HG03432 (cell line): ENCODE measurements at regions not wholly inside any gene's neighbourhood (a gene's known extent, or its start where the extent isn't known, plus 50 kb on each side); places are given as distances from the start of the nearest gene placed in this dataset.

Experiments
- ATAC-seq: cut with Tn5 transposase; IDR thresholded peaks from one replicate; pipeline ENCODE4 v1.9.1; 2021; ENCODE audit warnings: mild to moderate bottlenecking, moderate library complexity; ENCODE audit not compliant: unreplicated experiment

GRCh38 chr19:29292153-29292552 is 79.2 kb upstream of the UQCRFS1 start:
- ATAC-seq, result no peak

GRCh38 chr19:29292562-29292961 is 79.6 kb upstream of the UQCRFS1 start:
- no peak for ATAC-seq

- no peak for ATAC-seq
Measured at GRCh38 chr19:29293292-29293691, 80.3 kb upstream of the UQCRFS1 start.

GRCh38 chr19:29293736-29294342 is 80.9 kb upstream of the UQCRFS1 start:
- no peak for ATAC-seq

DNA sequence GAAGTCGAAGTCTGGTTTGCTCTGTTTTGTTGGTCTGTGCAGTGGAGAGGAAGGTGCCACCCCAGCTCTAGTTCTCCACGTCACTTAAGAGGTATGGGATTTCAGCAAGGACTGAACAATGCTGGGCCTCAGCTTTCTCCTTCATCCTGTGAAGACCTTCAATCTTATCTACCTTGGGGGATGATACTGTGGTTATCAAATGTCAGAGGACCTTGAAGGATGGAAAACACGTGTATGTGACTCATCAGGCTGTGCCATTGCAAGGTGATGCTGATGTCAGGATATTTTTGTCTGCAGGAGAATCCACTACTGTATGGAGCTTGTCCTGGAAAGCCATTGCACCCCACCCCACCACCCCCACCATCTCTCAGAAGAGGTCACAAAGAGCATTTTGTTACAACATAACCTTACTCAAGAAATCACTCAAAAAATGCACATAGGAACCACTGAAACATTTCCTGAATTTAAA is 81.4 kb upstream of the UQCRFS1 start:
- no peak for ATAC-seq

DNA sequence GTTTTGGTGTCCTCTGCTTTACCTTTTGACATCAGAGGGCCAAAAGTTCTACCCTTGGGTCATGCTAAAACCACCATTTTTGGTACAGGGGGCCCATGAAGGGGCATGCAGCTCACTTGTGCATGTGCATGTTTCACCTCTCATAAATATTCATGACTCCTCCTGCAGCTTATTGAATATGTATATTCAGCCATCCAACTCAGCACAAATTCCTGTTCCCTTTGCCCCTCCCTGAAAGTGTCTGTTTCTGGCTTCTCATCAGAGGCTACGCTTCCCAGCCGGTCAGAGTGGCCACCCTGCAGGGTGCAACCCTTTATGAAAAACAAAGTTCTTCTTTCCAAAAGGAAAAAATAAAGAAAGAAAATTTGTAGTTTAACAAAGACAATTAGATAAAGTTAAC is 82.3 kb upstream of the UQCRFS1 start:
- ATAC-seq, result no peak

DNA sequence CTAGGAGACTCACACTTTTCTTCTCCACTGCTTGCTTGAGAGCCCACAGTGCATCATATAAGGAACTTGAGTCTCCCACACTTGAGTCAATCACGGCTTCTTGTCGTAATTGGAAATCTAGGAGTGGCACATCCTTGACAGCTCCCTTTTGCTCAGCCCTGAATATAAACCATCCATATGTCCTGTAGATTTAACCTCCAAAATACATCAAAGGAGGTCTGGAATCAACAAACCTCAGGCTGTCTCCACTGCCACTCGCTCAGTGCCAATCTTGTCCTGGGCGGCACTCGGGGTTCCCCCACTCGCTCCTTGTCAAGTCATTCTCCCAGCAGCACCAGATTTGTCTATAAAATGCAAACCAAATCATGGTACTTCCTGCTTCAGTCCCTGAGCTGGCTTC is 84.4 kb upstream of the UQCRFS1 start:
- no peak for ATAC-seq

- ATAC-seq, result no peak
Measured at GRCh38 chr19:29299416-29300380, 86.7 kb upstream of the UQCRFS1 start.

DNA sequence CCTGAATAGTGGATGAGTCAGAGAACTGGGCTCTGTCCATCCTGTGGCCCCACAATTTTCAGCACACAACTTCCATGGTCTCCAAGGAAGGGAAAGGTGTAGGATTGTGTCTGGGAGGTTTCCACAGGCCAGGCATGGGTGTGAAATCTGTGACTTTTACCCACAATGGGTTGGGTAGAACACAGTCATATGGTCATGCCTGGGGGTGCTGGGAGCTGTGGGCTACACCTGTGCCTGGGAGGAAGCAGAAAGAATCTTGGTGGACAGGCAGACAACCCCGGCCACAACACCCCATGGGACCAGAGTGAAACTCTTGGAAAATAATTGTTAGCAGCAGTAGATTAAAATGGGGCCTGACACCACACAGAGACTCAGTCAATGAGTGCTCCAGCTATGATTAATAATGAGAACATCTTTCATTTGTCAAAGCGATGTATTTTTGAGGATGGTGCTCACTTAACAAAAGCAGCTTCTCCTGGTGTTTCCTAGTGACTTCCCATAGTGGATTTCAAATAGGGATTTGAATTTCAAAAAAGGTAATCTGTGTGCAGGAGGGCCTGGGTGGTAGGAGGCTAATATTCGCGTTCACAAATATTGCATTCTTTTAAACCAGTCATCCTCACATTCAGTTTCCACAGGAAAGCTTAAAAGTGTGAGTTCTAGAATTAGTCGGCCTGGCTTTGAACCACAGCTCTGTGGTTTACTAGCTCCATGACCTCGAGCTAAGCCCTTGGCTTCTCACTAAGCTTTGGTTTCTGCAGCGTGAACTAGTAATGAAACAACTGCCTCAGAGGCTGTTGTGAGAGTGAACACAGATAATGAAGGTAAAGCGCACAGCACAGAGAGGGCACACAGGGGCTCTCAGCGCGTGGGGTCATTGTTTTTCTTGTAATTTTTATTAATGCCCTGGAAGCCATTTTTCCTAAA is 89.3 kb upstream of the UQCRFS1 start:
- ATAC-seq, result no peak

GRCh38 chr19:29303069-29303718 is 90.2 kb upstream of the UQCRFS1 start:
- no peak for ATAC-seq

DNA sequence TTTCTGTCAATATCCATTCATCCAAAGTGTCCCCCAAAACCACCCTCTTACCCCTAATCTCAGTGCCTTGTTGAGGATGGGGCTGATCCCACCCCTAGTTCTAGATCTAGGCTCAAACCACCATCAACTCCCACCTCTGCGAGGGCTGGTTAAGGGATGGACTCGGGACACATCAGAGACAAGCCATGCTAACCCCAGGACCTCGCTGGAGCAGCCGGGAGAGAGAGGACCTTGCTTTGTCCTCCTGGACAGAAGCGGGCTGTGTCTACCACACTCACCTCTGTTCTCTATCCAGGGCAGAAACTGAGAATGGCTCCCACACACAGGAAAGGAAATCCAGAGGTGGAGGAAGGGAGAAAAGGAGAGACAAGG is 90.8 kb upstream of the UQCRFS1 start:
- ATAC-seq, result no peak

DNA sequence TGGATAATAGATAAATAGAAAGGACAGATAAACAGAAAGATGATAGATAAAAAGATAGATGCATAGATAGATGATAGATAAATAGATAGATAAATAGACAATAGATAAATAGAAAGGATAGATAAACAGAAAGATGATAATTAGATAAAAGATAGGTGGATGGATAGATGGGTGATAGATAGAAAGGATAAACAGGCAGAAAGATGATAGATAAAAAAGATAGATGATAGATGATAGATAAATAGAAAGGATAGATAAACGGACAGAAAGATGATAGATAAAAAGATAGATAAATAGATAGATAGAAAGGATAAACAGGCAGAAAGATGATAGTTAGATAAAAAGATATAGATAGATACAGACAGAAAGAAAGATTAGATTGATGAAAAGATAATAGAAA is 92.3 kb upstream of the UQCRFS1 start:
- no peak for ATAC-seq

DNA sequence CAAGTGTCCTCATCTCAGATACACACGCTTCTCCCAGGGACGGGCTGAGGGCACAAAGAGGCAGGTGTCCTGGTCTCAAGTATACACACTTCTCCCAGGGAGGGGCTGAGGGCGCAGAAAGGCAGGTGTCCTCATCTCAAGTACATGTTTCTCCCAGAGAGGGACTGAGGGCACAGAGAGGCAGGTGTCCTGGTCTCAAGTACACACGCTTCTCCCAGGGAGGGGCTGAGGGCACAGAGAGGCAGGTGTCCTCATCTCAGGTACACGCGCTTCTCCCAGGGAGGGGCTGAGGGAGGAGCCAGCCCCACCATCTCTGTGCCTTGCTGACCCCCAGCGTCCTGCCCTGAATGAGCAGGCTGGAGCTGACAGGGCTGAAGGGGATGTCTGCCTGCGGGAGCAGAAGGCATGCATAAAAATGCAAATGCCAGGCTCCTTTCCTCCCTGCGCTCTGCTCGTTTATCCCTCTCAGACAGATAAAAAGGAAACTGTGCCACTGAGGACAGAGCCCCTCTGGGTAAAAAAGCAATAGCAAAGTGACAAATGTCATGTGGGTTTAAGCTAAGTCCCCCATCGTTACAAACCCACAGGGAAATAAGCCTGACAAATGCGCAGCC is 96.1 kb upstream of the UQCRFS1 start:
- no peak for ATAC-seq

DNA sequence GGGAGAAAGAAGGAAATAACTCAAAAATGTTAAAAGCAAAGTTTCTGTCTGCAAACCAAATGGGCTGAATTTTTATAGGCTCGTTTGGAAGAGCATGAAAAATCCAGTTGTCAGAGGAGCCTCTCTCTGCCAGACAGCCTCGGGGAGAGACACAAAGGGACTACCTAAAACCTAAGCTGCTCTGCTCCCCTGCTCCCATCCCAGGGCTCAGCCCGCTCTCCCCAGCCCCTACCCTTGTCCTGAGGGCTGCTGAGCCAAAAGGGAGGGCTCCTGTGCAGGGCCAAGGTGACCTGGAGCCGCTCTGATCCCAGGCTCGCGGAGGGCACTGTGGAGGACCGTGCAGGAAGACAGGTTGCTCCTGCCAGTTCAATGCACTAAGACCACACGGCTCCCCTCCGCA is 96.7 kb upstream of the UQCRFS1 start:
- no peak for ATAC-seq

GRCh38 chr19:29311191-29311790 is 98.3 kb upstream of the UQCRFS1 start:
- ATAC-seq, result no peak

DNA sequence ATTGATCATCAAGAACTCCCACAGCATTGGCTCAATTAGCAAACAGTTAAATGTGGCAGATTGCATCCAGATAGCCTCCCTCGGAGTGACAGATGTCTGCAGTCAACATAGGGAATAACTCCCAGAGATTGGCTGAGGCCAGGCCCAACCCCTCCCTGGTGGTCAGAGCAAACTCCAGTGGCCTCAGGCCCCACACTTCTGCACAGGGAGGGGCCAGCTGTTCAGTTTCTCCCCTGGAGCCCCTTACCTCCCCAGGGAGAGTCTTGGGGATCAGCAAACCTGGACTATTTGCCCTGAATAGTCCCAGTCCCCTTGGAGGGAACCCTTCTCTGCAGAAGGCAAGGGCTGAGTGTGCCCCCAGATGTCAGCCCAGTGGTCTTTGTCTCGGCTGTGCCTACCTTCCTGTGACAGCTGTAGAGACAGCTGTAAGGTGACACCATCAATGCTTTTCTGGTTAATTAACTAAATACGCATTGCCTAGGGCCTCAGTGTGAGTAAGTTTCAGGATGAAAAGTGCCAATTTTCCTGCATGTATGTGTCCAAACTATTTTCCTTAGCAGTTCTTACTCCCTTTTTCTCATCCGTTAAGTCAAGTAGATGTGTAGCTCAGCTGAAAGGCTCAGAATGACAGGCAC is 102.7 kb upstream of the UQCRFS1 start:
- no peak for ATAC-seq

DNA sequence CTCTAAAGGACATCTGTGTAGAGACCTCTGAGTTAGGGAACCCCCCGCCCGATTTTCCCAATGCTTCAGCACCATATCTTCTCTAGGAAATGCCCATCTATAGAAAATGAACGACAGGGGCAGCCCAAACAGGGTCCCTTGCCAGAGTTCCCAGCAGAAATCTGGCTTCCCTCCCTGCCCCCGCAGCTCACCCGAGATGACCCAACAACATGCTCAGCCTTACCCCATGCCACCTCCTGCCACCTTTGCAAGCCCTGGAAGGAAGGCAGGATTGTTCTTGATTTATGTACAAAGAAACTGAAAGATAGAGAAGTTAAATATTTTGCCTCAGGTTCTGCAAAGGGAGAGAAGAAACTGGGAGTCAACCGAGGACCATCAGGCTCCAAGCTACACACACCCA is 105.6 kb upstream of the UQCRFS1 start:
- ATAC-seq, result no peak

DNA sequence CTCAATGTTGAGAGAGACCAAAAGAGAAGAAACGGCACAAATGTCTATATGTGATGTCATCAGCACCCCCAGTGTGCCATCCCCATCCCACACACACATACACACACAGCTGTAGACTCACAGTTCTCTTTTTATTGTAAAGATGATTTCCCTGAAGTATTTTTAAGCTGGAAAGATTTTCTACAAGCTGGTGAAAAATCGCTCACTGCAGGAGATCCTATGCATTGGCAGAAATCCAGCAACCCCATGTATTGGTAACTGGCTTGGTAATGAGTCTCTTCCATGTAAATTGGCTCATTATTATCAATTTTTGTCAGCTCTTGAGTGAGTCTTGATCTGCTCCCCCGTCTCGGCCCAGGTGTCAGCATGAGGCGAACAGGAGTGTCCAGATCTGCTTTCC is 107.1 kb upstream of the UQCRFS1 start:
- no peak for ATAC-seq

DNA sequence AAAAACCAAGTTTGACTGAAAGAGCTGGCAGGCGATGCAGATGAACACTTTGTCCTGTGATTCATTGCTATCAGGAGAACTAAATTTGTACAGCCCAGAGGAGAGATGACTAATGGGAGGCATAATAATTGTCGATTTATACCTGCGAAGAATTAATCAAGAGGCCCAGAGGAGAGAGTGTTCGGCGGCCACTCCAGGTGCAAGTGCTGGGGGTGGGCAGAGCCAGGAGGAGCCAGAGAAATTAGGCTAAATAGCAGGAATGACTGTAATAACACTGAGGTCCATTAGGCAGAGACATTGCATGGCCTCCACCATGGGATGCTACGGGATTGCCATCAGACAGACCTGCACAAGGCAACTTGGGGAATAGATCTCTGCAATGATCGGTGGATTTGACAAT is 107.7 kb upstream of the UQCRFS1 start:
- no peak for ATAC-seq
